ENCODE measurements at regions not wholly inside any gene's neighbourhood (a gene's known extent, or its start where the extent isn't known, plus 50 kb on each side); places are given as distances from the start of the nearest gene placed in this dataset.
"Not testable (repeated sequence)": the region's sequence is repeated elsewhere in the genome, so short reads cannot be mapped to it uniquely, and the experiment has no call there.

GRCh38 chr1:222899471-222899870, 84.6 kb downstream of the DISP1 start:
- DNase-seq (ENCODE audit: low spot score), result no peak
- H3K27me3 ChIP-seq, result no peaks in the 10 kb centered on the region
- no peaks in the 10 kb centered on the region for H3K4me1 ChIP-seq
- H3K36me3 ChIP-seq, result no peaks in the 10 kb centered on the region
- no peaks in the 10 kb centered on the region for H3K9me3 ChIP-seq
- H3K27ac ChIP-seq, result no peak overlapping the region
- H3K4me3 ChIP-seq, result no peak overlapping the region
- TF ChIP-seq, protein P1, sequence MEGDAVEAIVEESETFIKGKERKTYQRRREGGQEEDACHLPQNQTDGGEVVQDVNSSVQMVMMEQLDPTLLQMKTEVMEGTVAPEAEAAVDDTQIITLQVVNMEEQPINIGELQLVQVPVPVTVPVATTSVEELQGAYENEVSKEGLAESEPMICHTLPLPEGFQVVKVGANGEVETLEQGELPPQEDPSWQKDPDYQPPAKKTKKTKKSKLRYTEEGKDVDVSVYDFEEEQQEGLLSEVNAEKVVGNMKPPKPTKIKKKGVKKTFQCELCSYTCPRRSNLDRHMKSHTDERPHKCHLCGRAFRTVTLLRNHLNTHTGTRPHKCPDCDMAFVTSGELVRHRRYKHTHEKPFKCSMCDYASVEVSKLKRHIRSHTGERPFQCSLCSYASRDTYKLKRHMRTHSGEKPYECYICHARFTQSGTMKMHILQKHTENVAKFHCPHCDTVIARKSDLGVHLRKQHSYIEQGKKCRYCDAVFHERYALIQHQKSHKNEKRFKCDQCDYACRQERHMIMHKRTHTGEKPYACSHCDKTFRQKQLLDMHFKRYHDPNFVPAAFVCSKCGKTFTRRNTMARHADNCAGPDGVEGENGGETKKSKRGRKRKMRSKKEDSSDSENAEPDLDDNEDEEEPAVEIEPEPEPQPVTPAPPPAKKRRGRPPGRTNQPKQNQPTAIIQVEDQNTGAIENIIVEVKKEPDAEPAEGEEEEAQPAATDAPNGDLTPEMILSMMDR (IDR thresholded peaks at IDR 0.05), result no peak

DNA sequence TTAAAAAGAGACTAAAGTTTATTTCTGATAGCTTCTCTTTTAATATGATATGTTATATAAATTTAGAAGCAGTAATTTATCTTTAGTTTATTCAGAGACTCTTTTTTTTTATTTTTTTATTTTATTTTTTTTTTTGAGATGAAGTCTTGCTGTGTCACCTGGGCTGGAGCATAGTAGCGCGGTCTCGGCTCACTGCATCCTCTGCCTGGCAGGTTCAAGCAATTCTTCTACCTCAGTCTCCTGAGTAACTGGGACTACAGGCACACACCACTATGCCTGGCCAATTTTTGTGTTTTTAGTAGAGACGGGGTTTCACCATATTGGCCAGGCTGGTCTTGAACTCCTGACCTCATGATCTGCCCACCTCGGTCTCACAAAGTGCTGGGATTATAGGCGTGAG, 89.6 kb downstream of the DISP1 start:
- H3K36me3 ChIP-seq, result no peaks in the 10 kb centered on the region
- no peaks in the 10 kb centered on the region for H3K27me3 ChIP-seq
- H3K27ac ChIP-seq, result no peak overlapping the region
- DNase-seq (ENCODE audit: low spot score), result no peak
- TF ChIP-seq, protein P1 (IDR thresholded peaks at IDR 0.05), result no peak
- H3K4me3 ChIP-seq, result no peak overlapping the region
- H3K4me1 ChIP-seq, result peaks cover 0 to 3% of the 10 kb centered on the region in 2 donors
- no peaks in the 10 kb centered on the region for H3K9me3 ChIP-seq

- no peaks in the 10 kb centered on the region for H3K36me3 ChIP-seq
- peaks cover 0 to 8% of the 10 kb centered on the region in 2 donors for H3K4me1 ChIP-seq
- no peak overlapping the region for H3K4me3 ChIP-seq
- H3K9me3 ChIP-seq, result no peaks in the 10 kb centered on the region
- TF ChIP-seq, protein P1 (IDR thresholded peaks at IDR 0.05), result no peak
- no peak for DNase-seq (ENCODE audit: low spot score)
- H3K27me3 ChIP-seq, result no peaks in the 10 kb centered on the region
- H3K27ac ChIP-seq, result no peak overlapping the region
Observed at GRCh38 chr1:222905151-222905550, 90.3 kb downstream of the DISP1 start.

- H3K9me3 ChIP-seq; DNase-seq (ENCODE audit: low spot score); H3K4me1 ChIP-seq; H3K36me3 ChIP-seq; H3K27me3 ChIP-seq; H3K4me3 ChIP-seq; H3K27ac ChIP-seq: not testable (repeated sequence)
Observed at GRCh38 chr1:222906271-222906739, 91.5 kb downstream of the DISP1 start.

DNA sequence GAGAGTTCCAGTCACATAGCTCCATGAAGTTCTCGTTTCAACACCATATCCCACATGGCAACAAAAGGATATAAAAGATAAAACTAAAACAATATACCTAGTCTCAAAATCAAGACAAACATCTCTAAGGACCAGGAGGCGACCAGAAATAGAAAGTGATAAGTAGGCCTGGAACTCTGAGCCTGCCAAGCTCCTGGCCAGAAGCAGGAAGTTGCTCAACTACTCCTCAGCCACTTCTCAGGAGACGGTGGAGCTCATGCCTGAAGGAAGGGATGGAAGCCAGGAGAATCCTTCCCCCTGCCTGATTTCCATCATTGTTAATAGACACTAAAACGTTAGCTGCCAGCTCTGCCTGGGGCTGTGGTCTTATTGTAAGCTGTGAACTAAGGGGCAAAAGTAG, 94.7 kb downstream of the DISP1 start:
- H3K4me1 ChIP-seq, result peaks cover 0 to 8% of the 10 kb centered on the region in 2 donors
- no peaks in the 10 kb centered on the region for H3K27me3 ChIP-seq
- H3K9me3 ChIP-seq, result no peaks in the 10 kb centered on the region
- no peak for DNase-seq (ENCODE audit: low spot score)
- H3K4me3 ChIP-seq, result no peak overlapping the region
- TF ChIP-seq, protein P1 (IDR thresholded peaks at IDR 0.05), result no peak
- peak overlapping the region in 1 of 2 donors; percentile 6 for H3K27ac ChIP-seq
- no peaks in the 10 kb centered on the region for H3K36me3 ChIP-seq

- no peak for DNase-seq (ENCODE audit: low spot score)
- no peaks in the 10 kb centered on the region for H3K9me3 ChIP-seq
- TF ChIP-seq, protein P1 (IDR thresholded peaks at IDR 0.05), result no peak
- H3K36me3 ChIP-seq, result no peaks in the 10 kb centered on the region
- no peaks in the 10 kb centered on the region for H3K27me3 ChIP-seq
- no peak overlapping the region for H3K27ac ChIP-seq
- no peak overlapping the region for H3K4me3 ChIP-seq
- peaks cover 0 to 14% of the 10 kb centered on the region in 2 donors for H3K4me1 ChIP-seq
Observed at GRCh38 chr1:222910699-222911098, 95.9 kb downstream of the DISP1 start.
